ENCODE measurements at regions not wholly inside any gene's neighbourhood (a gene's known extent, or its start where the extent isn't known, plus 50 kb on each side); places are given as distances from the start of the nearest gene placed in this dataset.

DNA sequence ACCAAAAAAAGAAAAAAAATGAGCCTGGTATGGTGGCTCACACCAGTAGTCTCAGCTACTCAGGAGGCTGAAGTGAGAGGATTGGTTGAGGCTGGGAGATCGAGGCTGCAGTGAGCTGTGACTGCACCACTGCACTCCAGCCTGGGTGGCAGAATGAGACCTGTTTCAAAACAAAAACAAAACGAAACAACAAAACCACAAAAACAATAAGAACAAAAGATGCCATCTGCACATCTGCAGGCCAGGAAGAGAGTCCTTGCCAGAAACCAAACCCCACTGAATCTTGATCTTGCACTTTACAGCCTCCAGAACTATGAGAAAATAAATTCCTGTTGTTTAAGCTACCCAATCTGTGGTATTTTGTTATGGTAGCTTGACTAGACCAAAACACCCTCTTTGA lies 207.7 kb downstream of the YTHDC2 start:
- TF ChIP-seq EZH2phosphoT487 (IDR thresholded peaks at IDR 0.05; ENCODE audit: insufficient read depth, low read depth) (no peak), EZH2 (IDR thresholded peaks at IDR 0.05; ENCODE audit: insufficient read depth, poor library complexity, severe bottlenecking) (no peak)
